A673 (cell line): ENCODE measurements at regions not wholly inside any gene's neighbourhood (a gene's known extent, or its start where the extent isn't known, plus 50 kb on each side); places are given as distances from the start of the nearest gene placed in this dataset.

ENCODE experiments used
- BruUV-seq: library from RNA; stranded (reverse); fragments of 400-500 nt; replicated peaks from 2 replicates; lab custom pipeline; 2021; lab: Mats Ljungman, UMichigan
- CTCF ChIA-PET: fragments of 300-600 bp; sonication (Branson Sonifier 250); formaldehyde crosslinking; loops from one replicate; lab custom pipeline; 2022; ENCODE audit warnings: antibody characterized with exemption; lab: Charles Lee
- POLR2A ChIA-PET: fragments of 300-600 bp; sonication (Branson Sonifier 250); formaldehyde crosslinking; loops from one replicate; lab custom pipeline; 2022; ENCODE audit warnings: antibody characterized with exemption; ENCODE audit not compliant: low non-redundant PET; lab: Charles Lee
- DNase-seq: peaks from one replicate; pipeline ENCODE4 v3.0.0-alpha.2; 2015; ENCODE audit warnings: low spot score
- H3K27ac ChIP-seq: fragments of 200-600 bp; sonication (generic); 2 replicates; pipeline ENCODE4 v1.5.1; 2016; ENCODE audit warnings: mixed run types, low read depth, mild to moderate bottlenecking, mixed read lengths, antibody characterized with exemption, low read length; ENCODE audit not compliant: poor library complexity, severe bottlenecking
- H3K27me3 ChIP-seq: fragments of 200-600 bp; sonication (generic); replicated peaks from 2 replicates; pipeline ENCODE4 v1.6.1; 2017; ENCODE audit warnings: mixed run types, low read depth, mild to moderate bottlenecking, mixed read lengths, antibody characterized with exemption, low read length; ENCODE audit not compliant: insufficient read depth, poor library complexity
- H3K36me3 ChIP-seq: fragments of 200-600 bp; sonication (generic); 2 replicates; pipeline ENCODE4 v1.6.1; 2016; ENCODE audit warnings: mixed run types, mild to moderate bottlenecking, mixed read lengths, antibody characterized with exemption, low read length; ENCODE audit not compliant: insufficient read depth, poor library complexity, severe bottlenecking
- H3K4me1 ChIP-seq: fragments of 200-600 bp; sonication (generic); 2 replicates; pipeline ENCODE4 v1.6.1; 2017; ENCODE audit warnings: mixed run types, mild to moderate bottlenecking, mixed read lengths, antibody characterized with exemption, low read length; ENCODE audit not compliant: insufficient read depth, poor library complexity, severe bottlenecking
- H3K4me3 ChIP-seq: fragments of 200-600 bp; sonication (generic); 2 replicates; pipeline ENCODE4 v1.5.1; 2016; ENCODE audit warnings: low read depth, mixed run types, mild to moderate bottlenecking, mixed read lengths, low read length; ENCODE audit not compliant: poor library complexity, severe bottlenecking
- H3K9me3 ChIP-seq: fragments of 200-600 bp; sonication (generic); 2 replicates; pipeline ENCODE4 v1.6.1; 2016; ENCODE audit warnings: mixed run types, low read depth, mild to moderate bottlenecking, mixed read lengths, antibody characterized with exemption, low read length; ENCODE audit not compliant: poor library complexity, severe bottlenecking
- EZH2 ChIP-seq: fragments of 200-600 bp; sonication (generic); IDR thresholded peaks from 2 replicates; pipeline ENCODE4 v1.6.1; 2017; ENCODE audit warnings: borderline replicate concordance, low read depth, mild to moderate bottlenecking, mixed read lengths, antibody characterized with exemption, low read length; ENCODE audit not compliant: poor library complexity, severe bottlenecking
- intact Hi-C: fragments of 100-400 bp; cut with micrococcal nuclease; formaldehyde crosslinking; loops from one replicate; pipeline ENCODE4 v1.10.0; 2022; ENCODE audit not compliant: unreplicated experiment
- TF ChIP-seq, protein P1 (sequence below): fragments of 300-800, 200-600 bp; sonication (generic); conservative IDR thresholded peaks from 2 replicates; pipeline ENCODE4 v1.5.1; 2017; ENCODE audit warnings: low read depth, mild to moderate bottlenecking, antibody characterized with exemption, low read length, moderate library complexity, mixed read lengths

DNA sequence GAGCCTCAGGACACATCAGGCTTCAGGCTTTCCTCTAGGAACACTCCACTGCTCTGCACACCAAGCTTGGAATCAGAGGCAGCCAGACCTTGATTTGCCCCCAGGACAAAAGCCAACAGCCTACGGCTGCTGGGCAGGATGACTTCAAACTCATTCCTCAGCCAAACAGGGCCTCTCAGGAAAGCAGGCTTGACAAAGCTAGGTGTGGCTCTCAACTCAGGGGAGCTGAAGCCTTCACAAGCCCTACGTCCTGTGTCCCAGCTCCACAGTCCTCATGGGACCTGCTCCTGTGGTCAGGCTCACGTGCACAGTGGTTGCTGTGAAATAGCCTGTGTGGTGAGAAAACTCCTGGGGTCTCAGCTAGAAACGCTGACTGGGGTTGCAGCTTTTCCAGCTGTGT is 398.9 kb upstream of the ZNF507 start:
- DNase-seq = no peak
- ChIA-PET CTCF (no interaction called here), POLR2A (no interaction called here)
- TF ChIP-seq, protein P1, sequence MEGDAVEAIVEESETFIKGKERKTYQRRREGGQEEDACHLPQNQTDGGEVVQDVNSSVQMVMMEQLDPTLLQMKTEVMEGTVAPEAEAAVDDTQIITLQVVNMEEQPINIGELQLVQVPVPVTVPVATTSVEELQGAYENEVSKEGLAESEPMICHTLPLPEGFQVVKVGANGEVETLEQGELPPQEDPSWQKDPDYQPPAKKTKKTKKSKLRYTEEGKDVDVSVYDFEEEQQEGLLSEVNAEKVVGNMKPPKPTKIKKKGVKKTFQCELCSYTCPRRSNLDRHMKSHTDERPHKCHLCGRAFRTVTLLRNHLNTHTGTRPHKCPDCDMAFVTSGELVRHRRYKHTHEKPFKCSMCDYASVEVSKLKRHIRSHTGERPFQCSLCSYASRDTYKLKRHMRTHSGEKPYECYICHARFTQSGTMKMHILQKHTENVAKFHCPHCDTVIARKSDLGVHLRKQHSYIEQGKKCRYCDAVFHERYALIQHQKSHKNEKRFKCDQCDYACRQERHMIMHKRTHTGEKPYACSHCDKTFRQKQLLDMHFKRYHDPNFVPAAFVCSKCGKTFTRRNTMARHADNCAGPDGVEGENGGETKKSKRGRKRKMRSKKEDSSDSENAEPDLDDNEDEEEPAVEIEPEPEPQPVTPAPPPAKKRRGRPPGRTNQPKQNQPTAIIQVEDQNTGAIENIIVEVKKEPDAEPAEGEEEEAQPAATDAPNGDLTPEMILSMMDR = no peak
- TF ChIP-seq EZH2 = no peak
- H3K4me3 ChIP-seq = no peak overlapping the region
- no peaks in the 10 kb centered on the region for H3K27me3 ChIP-seq
- H3K36me3 ChIP-seq = no peaks in the 10 kb centered on the region
- H3K9me3 ChIP-seq = no peaks in the 10 kb centered on the region
- BruUV-seq = no TSS peak
- no peak overlapping the region for H3K27ac ChIP-seq
- no peaks in the 10 kb centered on the region for H3K4me1 ChIP-seq
- intact Hi-C loops = no loop called here

DNA sequence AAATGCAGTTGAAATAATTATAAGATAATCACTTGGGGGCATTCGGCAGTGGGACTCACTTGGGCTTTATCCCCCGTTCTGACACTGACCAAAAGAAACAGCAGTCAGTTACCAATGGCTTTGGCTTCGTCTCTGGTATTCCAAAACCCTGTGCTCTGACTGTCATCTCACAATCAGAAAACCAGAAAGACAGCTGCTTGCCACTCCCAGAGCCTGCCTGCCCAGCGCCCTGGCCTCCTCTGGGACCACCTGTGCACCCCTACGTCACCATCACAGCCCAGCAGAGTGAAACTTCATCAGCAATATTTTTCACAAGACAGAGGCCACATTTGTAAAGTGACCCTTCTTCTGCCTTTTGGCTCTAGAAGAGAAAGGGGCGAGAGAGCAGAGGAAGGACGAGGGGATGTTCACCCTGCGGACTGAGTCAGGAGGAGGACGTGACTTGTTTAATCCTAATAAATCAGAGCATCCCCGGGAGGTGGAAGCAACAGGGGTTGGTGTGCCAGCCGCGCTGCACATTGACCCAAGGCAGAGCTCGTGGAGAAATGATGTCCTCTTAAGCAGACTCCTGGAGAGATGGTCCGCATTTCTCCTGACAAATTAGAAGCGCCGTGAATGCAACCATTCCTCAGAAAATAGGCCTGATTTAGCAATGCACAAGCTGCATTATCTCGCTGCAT is 397.8 kb upstream of the ZNF507 start:
- Histone ChIP-seq H3K36me3 (no peaks in the 10 kb centered on the region), H3K27me3 (no peaks in the 10 kb centered on the region), H3K4me1 (no peaks in the 10 kb centered on the region), H3K4me3 (no peak overlapping the region), H3K27ac (no peak overlapping the region), H3K9me3 (no peaks in the 10 kb centered on the region)
- DNase-seq = no peak
- TF ChIP-seq, protein P1 = no peak
- no peak for TF ChIP-seq EZH2
- ChIA-PET POLR2A (no interaction called here), CTCF (no interaction called here)
- no TSS peak for BruUV-seq
- intact Hi-C loops = no loop called here

DNA sequence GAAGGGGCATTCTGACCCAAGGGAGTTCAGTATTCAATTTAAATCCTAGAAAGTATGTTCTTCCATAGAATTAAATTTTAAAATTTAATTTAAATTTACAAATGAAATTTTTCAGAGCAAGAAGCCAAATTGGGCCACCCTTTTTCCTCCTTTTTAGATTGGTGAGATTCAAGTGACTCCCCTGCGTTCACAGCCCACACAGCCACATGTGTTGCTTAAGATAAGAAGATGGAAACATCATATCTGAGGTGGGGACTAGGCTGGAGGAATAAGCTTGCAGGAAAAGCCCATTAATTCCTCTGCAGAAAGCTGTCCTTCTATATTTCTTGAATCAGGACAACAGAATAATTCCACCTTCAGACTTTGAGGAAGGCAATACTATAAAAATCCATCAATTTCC is 392.7 kb upstream of the ZNF507 start:
- intact Hi-C loops = no loop called here
- Histone ChIP-seq H3K9me3 (no peaks in the 10 kb centered on the region), H3K27me3 (no peaks in the 10 kb centered on the region), H3K27ac (no peak overlapping the region), H3K4me1 (no peaks in the 10 kb centered on the region), H3K36me3 (no peaks in the 10 kb centered on the region), H3K4me3 (no peak overlapping the region)
- POLR2A ChIA-PET = no interaction called here
- CTCF ChIA-PET = no interaction called here
- TF ChIP-seq, protein P1 = no peak
- TF ChIP-seq EZH2 = no peak
- no TSS peak for BruUV-seq
- DNase-seq = no peak
